ENCODE measurements at regions not wholly inside any gene's neighbourhood (a gene's known extent, or its start where the extent isn't known, plus 50 kb on each side); places are given as distances from the start of the nearest gene placed in this dataset.

DNA sequence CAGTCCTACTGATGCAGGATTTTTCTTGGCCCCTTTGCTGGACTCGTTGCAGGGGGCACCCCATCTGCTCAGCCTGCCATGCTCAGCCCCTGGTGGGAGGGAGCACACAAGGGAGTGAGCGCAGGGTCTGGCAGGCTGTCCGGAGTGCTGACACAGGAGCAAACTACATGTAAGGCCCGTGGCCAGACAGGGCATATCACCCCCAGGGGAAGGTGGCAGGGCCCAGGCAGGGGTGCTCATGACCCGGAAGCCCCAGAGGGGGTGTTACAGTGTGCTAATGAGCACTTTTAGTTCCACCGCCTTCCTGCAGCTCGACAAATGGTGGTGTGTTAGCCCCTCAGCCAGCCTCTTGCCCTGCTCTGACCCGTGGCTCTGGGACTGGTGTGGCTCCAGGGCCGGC lies 645.6 kb upstream of the TMEM132C start:
- H3K27ac ChIP-seq, result no peak overlapping the region
- TF ChIP-seq, protein P1, sequence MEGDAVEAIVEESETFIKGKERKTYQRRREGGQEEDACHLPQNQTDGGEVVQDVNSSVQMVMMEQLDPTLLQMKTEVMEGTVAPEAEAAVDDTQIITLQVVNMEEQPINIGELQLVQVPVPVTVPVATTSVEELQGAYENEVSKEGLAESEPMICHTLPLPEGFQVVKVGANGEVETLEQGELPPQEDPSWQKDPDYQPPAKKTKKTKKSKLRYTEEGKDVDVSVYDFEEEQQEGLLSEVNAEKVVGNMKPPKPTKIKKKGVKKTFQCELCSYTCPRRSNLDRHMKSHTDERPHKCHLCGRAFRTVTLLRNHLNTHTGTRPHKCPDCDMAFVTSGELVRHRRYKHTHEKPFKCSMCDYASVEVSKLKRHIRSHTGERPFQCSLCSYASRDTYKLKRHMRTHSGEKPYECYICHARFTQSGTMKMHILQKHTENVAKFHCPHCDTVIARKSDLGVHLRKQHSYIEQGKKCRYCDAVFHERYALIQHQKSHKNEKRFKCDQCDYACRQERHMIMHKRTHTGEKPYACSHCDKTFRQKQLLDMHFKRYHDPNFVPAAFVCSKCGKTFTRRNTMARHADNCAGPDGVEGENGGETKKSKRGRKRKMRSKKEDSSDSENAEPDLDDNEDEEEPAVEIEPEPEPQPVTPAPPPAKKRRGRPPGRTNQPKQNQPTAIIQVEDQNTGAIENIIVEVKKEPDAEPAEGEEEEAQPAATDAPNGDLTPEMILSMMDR (conservative IDR thresholded peaks at IDR 0.05), result no peak
- TF ChIP-seq ZFX (IDR thresholded peaks at IDR 0.05), result no peak

DNA sequence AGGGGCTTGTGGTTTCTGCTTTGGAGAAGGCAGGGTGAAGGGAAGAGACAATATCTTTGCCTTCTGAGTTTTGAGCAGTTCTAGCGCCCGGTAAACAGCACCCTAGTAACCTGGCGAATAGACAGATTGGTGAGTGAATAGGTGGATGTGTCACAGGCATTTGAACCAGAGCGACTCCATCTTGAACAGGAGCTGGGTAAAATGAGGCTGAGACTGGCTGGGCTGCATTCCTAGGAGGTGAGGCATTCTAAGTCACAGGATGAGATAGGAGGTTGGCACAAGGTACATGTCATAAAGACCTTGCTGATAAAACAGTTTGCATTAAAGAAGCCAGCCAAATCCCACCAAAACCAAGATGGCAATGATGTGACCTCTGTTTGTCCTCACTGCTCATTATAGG lies 643.6 kb upstream of the TMEM132C start:
- H3K27ac ChIP-seq, result no peak overlapping the region
- TF ChIP-seq, protein P1 (conservative IDR thresholded peaks at IDR 0.05), result no peak
- no peak for TF ChIP-seq ZFX (IDR thresholded peaks at IDR 0.05)

DNA sequence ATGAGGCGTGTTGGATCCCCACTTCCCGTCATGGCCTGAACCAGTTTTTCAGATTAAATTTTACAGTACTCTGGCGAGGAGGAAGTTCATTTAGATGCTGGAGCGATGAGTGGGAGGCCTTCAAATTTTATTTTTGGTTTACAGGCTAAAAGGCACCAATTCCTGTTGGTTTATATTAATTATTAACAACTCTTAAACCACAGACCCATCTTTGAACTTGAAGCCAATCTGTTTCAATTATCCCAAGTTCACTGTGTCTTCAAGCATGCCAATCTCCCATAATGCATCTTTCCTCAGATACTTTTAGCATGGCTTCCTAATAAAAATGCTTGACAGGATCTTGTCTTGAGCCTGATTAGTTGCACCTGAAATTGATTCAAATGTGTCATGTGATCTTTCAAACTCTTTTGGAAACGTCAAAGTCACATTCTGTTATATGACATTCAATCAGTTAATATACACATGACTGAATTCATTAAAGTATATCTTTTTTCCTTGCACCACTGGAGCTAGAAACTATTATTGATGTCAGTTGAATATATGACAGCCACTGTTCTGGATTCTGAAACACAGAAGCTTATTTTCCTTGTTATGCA lies 641.7 kb upstream of the TMEM132C start:
- no peak overlapping the region for H3K27ac ChIP-seq
- TF ChIP-seq, protein P1 (conservative IDR thresholded peaks at IDR 0.05), result no peak
- TF ChIP-seq ZFX (IDR thresholded peaks at IDR 0.05), result no peak

DNA sequence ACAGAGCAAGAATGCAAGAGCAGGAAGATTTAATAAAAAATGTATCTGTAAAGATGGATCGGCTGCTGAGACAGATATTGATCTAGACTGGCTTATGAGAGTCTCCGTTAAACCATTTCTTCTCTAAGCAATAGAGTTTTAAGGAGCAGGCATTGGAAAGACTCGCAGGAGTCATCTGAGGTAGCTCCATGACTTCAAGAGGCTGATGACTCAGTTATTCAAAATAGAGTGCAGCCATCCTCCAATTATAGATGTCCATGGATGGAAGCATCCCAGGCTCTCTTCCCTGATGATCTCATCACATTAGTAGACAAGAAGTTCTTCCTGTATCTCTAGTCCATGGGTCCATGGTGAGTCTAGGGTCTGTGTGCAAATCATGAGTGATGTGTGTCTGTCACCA lies 638.3 kb upstream of the TMEM132C start:
- H3K27ac ChIP-seq, result no peak overlapping the region
- TF ChIP-seq, protein P1 (conservative IDR thresholded peaks at IDR 0.05), result no peak
- TF ChIP-seq ZFX (IDR thresholded peaks at IDR 0.05), result no peak

DNA sequence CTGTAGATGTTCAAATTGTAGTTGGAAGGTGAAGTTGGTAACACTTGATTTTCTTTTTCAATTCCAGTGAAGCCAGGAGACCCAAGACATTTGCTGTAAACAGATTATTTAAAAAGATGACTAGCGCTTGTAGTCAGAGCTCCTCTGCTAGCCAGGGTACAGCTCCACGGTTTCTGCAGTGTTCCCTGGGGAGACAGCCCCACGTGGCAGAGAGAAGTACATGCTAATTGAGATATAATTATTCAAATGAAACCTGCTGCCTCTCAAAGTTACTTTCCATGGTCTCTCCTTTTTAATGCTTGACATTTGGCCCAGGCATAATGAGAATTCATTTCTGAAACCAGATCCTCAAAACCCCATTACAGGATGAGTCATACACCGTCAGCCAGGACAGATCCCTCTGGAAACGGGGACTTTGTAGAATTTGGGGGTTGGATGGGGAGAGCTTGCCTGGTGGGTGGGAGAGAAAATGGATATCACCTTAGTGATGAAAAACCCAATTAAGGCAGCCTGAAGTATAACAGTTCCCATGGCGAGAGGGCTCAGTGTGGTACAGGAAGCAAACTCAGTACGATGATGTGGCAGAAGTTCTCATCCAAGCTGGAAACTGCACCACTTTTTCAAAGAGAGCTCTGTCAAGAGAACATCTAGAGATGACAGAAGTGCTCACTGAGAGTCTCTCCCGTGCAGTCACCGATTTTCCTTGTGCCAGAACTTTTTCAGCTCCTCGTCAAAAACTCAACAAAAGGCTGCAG lies 637.7 kb upstream of the TMEM132C start:
- H3K27ac ChIP-seq, result no peak overlapping the region
- no peak for TF ChIP-seq ZFX (IDR thresholded peaks at IDR 0.05)
- TF ChIP-seq, protein P1 (conservative IDR thresholded peaks at IDR 0.05), result no peak

DNA sequence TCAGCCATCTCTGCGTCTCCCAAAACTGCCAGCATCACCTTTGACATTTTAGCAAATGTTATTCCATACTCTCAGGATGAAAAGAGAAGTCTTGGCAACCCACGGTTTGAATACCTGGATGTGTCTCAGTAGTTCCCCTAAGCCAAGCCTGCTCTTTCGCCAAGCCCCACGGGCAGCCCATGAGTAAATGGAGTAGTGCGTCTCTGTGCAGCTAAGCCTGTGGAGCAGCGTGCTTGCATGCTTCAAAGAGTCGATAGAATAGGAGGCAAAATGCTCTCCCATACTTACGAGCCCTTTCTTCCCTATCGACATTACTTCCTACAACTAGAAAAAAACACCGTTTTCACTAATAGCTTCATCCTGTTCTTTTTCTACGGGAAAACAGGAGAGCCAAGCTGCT lies 634.5 kb upstream of the TMEM132C start:
- TF ChIP-seq, protein P1 (conservative IDR thresholded peaks at IDR 0.05), result no peak
- TF ChIP-seq ZFX (IDR thresholded peaks at IDR 0.05), result no peak
- no peak overlapping the region for H3K27ac ChIP-seq

DNA sequence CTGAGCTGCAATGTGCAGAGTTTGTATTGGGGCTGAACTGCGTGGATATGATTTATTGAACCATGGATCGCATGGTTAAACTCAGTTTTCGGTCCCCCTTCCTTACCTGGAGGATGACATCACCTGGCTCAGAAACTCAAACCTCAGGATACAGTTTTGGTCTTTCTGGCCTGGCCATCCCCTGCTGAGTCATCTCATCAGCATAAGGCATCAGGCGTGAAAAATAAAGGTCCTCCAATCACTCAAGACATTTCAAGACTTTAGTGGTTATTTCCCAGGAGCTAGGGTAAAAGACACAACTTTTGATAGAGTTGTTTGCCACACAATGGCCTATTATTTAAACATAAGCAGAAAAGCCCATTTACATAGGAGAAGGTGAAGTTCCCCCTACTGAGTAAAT lies 631.1 kb upstream of the TMEM132C start:
- TF ChIP-seq, protein P1 (conservative IDR thresholded peaks at IDR 0.05), result no peak
- TF ChIP-seq ZFX (IDR thresholded peaks at IDR 0.05), result no peak
- H3K27ac ChIP-seq, result no peak overlapping the region
